Neural progenitor cell (in vitro differentiated cells): ENCODE measurements at regions not wholly inside any gene's neighbourhood (a gene's known extent, or its start where the extent isn't known, plus 50 kb on each side); places are given as distances from the start of the nearest gene placed in this dataset.

Experiments
- DNase-seq: peaks from one replicate; pipeline ENCODE4 v3.0.0-alpha.2; 2016; ENCODE audit warnings: low spot score
- H2AFZ ChIP-seq: fragments of 200-600 bp; sonication (generic); replicated peaks from 2 replicates; pipeline ENCODE4 v1.6.1; 2016; ENCODE audit warnings: antibody characterized with exemption
- H3F3A ChIP-seq: fragments of 200-600 bp; sonication (generic); 2 replicates; pipeline ENCODE4 v1.6.1; 2016; ENCODE audit warnings: antibody characterized with exemption, low read depth
- H3K27ac ChIP-seq: fragments of 200-600 bp; sonication (generic); 2 replicates; pipeline ENCODE4 v1.5.1; 2016; ENCODE audit warnings: mild to moderate bottlenecking
- H3K27me3 ChIP-seq: fragments of 200-600 bp; sonication (generic); 2 replicates; pipeline ENCODE4 v1.6.1; 2016; ENCODE audit warnings: mild to moderate bottlenecking, moderate library complexity
- H3K36me3 ChIP-seq: fragments of 200-600 bp; sonication (generic); 2 replicates; pipeline ENCODE4 v1.5.1; 2016
- H3K4me1 ChIP-seq: fragments of 200-600 bp; sonication (generic); 2 replicates; pipeline ENCODE4 v1.6.1; 2016; ENCODE audit warnings: mixed run types
- H3K4me2 ChIP-seq: fragments of 200-600 bp; sonication (generic); 2 replicates; pipeline ENCODE4 v1.6.1; 2016
- H3K4me3 ChIP-seq: fragments of 200-600 bp; sonication (generic); 2 replicates; pipeline ENCODE4 v1.5.1; 2016
- H3K79me2 ChIP-seq: fragments of 200-600 bp; sonication (generic); 2 replicates; pipeline ENCODE4 v1.6.1; 2016; ENCODE audit warnings: low read depth
- H3K9ac ChIP-seq: fragments of 200-600 bp; sonication (generic); 2 replicates; pipeline ENCODE4 v1.6.1; 2016
- H3K9me3 ChIP-seq: fragments of 200-600 bp; sonication (generic); 2 replicates; pipeline ENCODE4 v1.5.1; 2016; ENCODE audit warnings: low read depth
- H4K20me1 ChIP-seq: fragments of 200-600 bp; sonication (generic); 2 replicates; pipeline ENCODE4 v1.6.1; 2016; ENCODE audit warnings: low read depth
- H3K27ac Mint-ChIP-seq: 3 replicates; pipeline ENCODE4 v1.8.0; 2021; ENCODE audit warnings: mixed read lengths
- H3K27me3 Mint-ChIP-seq: 2 replicates; pipeline ENCODE4 v1.8.0; 2022; ENCODE audit warnings: low read depth, mild to moderate bottlenecking, inconsistent platforms, moderate library complexity, mixed read lengths; ENCODE audit not compliant: insufficient read depth
- H3K36me3 Mint-ChIP-seq: 3 replicates; pipeline ENCODE4 v1.8.0; 2021; ENCODE audit warnings: mixed read lengths
- H3K4me1 Mint-ChIP-seq: 3 replicates; pipeline ENCODE4 v1.8.0; 2021; ENCODE audit warnings: mixed read lengths
- H3K4me3 Mint-ChIP-seq: 3 replicates; pipeline ENCODE4 v1.8.0; 2021; ENCODE audit warnings: mild to moderate bottlenecking, moderate library complexity, mixed read lengths
- H3K9me3 Mint-ChIP-seq: 3 replicates; pipeline ENCODE4 v1.8.0; 2020; ENCODE audit warnings: mixed read lengths
- EZH2 ChIP-seq: fragments of 200-600 bp; sonication (generic); IDR thresholded peaks from 2 replicates; pipeline ENCODE4 v1.6.1; 2017; ENCODE audit warnings: antibody characterized with exemption, mild to moderate bottlenecking, moderate library complexity
- EZH2phosphoT487 ChIP-seq: fragments of 200-600 bp; sonication (generic); IDR thresholded peaks from 2 replicates; pipeline ENCODE4 v1.6.1; 2017; ENCODE audit warnings: antibody characterized with exemption
- TF ChIP-seq, protein P1 (sequence below): fragments of 200-600 bp; sonication (generic); IDR thresholded peaks from 2 replicates; pipeline ENCODE4 v1.5.1; 2017; ENCODE audit warnings: antibody characterized with exemption, mild to moderate bottlenecking

DNA sequence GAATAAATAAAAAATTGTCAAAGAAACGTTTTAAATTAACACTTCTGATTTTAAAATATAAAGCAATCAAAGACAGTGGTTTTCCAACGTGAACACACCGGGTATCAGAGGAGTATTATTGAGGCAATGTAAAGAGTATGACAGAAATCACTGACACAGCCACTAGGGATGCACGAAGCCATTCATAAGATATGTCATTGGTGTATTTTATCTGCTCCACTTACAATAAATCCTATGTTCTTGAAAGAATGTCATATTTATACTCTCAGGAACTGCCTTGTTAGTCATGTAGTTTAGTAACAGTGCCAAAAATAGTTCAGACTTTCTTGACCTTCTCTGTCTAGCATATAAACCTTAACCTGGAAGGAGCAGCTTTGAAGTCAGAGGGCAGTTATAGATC lies 835.0 kb upstream of the NCAM2 start:
- Histone ChIP-seq H3K36me3 (no peaks in the 10 kb centered on the region), H3K4me1 (no peaks in the 10 kb centered on the region), H2AFZ (no peak overlapping the region), H3K9ac (no peak overlapping the region), H4K20me1 (no peaks in the 10 kb centered on the region), H3K27me3 (no peaks in the 10 kb centered on the region), H3K79me2 (no peaks in the 10 kb centered on the region), H3F3A (no peaks in the 10 kb centered on the region), H3K4me2 (no peak overlapping the region), H3K4me3 (no peak overlapping the region), H3K27ac (no peak overlapping the region), H3K9me3 (no peaks in the 10 kb centered on the region)
- Mint-ChIP-seq H3K27ac (no peak overlapping the region), H3K36me3 (no peaks in the 10 kb centered on the region), H3K4me3 (no peak overlapping the region), H3K4me1 (no peaks in the 10 kb centered on the region), H3K27me3 (no peaks in the 10 kb centered on the region), H3K9me3 (peaks cover 4% of the 10 kb centered on the region)
- no peak for DNase-seq
- TF ChIP-seq EZH2phosphoT487: no peak
- TF ChIP-seq, protein P1, sequence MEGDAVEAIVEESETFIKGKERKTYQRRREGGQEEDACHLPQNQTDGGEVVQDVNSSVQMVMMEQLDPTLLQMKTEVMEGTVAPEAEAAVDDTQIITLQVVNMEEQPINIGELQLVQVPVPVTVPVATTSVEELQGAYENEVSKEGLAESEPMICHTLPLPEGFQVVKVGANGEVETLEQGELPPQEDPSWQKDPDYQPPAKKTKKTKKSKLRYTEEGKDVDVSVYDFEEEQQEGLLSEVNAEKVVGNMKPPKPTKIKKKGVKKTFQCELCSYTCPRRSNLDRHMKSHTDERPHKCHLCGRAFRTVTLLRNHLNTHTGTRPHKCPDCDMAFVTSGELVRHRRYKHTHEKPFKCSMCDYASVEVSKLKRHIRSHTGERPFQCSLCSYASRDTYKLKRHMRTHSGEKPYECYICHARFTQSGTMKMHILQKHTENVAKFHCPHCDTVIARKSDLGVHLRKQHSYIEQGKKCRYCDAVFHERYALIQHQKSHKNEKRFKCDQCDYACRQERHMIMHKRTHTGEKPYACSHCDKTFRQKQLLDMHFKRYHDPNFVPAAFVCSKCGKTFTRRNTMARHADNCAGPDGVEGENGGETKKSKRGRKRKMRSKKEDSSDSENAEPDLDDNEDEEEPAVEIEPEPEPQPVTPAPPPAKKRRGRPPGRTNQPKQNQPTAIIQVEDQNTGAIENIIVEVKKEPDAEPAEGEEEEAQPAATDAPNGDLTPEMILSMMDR: no peak
- no peak for TF ChIP-seq EZH2

DNA sequence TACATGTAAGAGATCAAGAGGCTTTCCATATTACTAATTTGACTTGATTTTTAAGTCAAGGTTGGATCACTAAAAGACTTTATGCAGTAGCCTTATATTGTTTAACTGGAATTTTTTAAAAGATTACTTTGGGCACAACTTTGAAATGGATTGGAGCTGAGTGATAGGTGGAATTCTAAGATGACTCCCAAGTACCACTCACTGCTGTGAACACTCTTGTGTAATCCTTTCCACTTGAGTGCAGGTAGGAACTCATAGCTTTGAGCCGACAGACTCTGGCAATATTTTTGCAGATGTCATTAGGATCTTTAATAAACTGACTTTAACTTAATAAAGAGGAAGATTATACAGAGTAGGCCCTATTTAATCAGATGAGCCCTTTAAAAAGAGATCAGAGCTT lies 831.1 kb upstream of the NCAM2 start:
- Histone ChIP-seq H2AFZ (no peak overlapping the region), H3K79me2 (no peaks in the 10 kb centered on the region), H3K27me3 (no peaks in the 10 kb centered on the region), H3K4me1 (no peaks in the 10 kb centered on the region), H3K36me3 (no peaks in the 10 kb centered on the region), H3K4me3 (no peak overlapping the region), H3F3A (no peaks in the 10 kb centered on the region), H3K4me2 (no peak overlapping the region), H3K27ac (no peak overlapping the region), H3K9me3 (no peaks in the 10 kb centered on the region), H3K9ac (no peak overlapping the region), H4K20me1 (no peaks in the 10 kb centered on the region)
- Mint-ChIP-seq H3K27ac (no peak overlapping the region), H3K36me3 (no peaks in the 10 kb centered on the region), H3K27me3 (no peaks in the 10 kb centered on the region), H3K4me3 (no peak overlapping the region), H3K9me3 (no peaks in the 10 kb centered on the region), H3K4me1 (no peaks in the 10 kb centered on the region)
- no peak for DNase-seq
- TF ChIP-seq EZH2phosphoT487 (no peak), EZH2 (no peak)
- TF ChIP-seq, protein P1: no peak

DNA sequence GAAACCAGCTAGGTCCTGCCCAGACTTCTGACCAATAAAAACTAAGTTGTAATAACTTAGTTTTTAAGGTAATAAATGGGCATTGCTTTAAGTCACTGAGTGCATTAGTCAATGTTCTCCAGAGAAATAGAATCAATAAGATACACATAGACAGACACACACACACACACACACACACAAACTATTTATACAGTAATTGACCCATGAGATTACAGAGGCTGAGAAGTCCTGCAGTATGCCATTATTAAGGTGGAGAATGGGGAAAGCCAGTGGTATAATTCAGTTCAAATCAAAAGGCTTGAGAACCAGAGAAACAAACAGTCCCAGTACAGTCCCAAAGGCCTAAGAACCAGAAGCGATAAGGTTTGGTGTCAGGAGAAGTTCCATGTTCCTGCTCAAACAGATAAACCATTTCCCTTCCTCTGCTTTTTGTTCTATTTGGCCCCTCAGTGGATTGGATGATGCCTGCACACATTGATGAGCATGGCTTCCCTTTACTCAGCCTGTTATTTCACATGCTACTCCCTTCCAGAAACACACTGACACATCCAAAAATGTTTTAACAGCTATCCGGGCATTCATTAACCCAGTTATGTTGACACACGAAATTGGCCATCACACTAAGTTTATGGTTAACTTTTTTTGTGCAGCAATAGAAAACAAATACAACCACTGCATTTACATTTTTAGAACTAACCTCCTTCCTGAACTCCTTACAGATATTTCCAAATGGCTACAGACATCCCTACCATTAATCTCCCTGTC lies 828.2 kb upstream of the NCAM2 start:
- no peak for TF ChIP-seq EZH2
- TF ChIP-seq EZH2phosphoT487: no peak
- TF ChIP-seq, protein P1: no peak
- Histone ChIP-seq H4K20me1 (no peaks in the 10 kb centered on the region), H3K27me3 (no peaks in the 10 kb centered on the region), H2AFZ (peak overlapping the region; percentile 15), H3K4me1 (no peaks in the 10 kb centered on the region), H3K27ac (no peak overlapping the region), H3K4me2 (no peak overlapping the region), H3K36me3 (no peaks in the 10 kb centered on the region), H3K9ac (no peak overlapping the region), H3K9me3 (no peaks in the 10 kb centered on the region), H3F3A (no peaks in the 10 kb centered on the region), H3K79me2 (no peaks in the 10 kb centered on the region), H3K4me3 (no peak overlapping the region)
- H3K4me3 Mint-ChIP-seq: no peak overlapping the region
- no peak overlapping the region for H3K27ac Mint-ChIP-seq
- H3K9me3 Mint-ChIP-seq: no peaks in the 10 kb centered on the region
- no peaks in the 10 kb centered on the region for H3K27me3 Mint-ChIP-seq
- H3K36me3 Mint-ChIP-seq: no peaks in the 10 kb centered on the region
- no peaks in the 10 kb centered on the region for H3K4me1 Mint-ChIP-seq
- DNase-seq: no peak
